ENCODE measurements at regions not wholly inside any gene's neighbourhood (a gene's known extent, or its start where the extent isn't known, plus 50 kb on each side); places are given as distances from the start of the nearest gene placed in this dataset.

- Histone ChIP-seq H3K4me1 (no peaks in the 10 kb centered on the region), H3K36me3 (no peaks in the 10 kb centered on the region), H3K9me3 (no peaks in the 10 kb centered on the region), H3K4me3 (ENCODE audit: low read depth, low read length) (no peak overlapping the region), H3K27me3 (no peaks in the 10 kb centered on the region)
- TF ChIP-seq CTCF (IDR thresholded peaks at IDR 0.05; ENCODE audit: low read depth, low read length): no peak
- no peak for DNase-seq
Observed at GRCh38 chr4:184941671-184942418, 76.4 kb upstream of the HELT start.

- TF ChIP-seq CTCF (IDR thresholded peaks at IDR 0.05; ENCODE audit: low read depth, low read length): no peak
- DNase-seq: no peak
- Histone ChIP-seq H3K4me3 (ENCODE audit: low read depth, low read length) (no peak overlapping the region), H3K36me3 (no peaks in the 10 kb centered on the region), H3K4me1 (no peaks in the 10 kb centered on the region), H3K27me3 (no peaks in the 10 kb centered on the region; the same call in 1 of the 2 replicates), H3K9me3 (no peaks in the 10 kb centered on the region)
Observed at GRCh38 chr4:184942444-184943425, 75.6 kb upstream of the HELT start.

GRCh38 chr4:184949020-184949419, 69.3 kb upstream of the HELT start:
- H3K27me3 ChIP-seq: peaks cover 4% of the 10 kb centered on the region; the same call in 1 of the 2 replicates
- no peak for DNase-seq
- no peaks in the 10 kb centered on the region for H3K4me1 ChIP-seq
- no peak overlapping the region for H3K4me3 ChIP-seq (ENCODE audit: low read depth, low read length)
- H3K9me3 ChIP-seq: no peaks in the 10 kb centered on the region
- no peaks in the 10 kb centered on the region for H3K36me3 ChIP-seq
- no peak for TF ChIP-seq CTCF (IDR thresholded peaks at IDR 0.05; ENCODE audit: low read depth, low read length)

GRCh38 chr4:184950117-184950830, 68.0 kb upstream of the HELT start:
- peaks cover 4% of the 10 kb centered on the region; the same call in 1 of the 2 replicates for H3K27me3 ChIP-seq
- no peak for TF ChIP-seq CTCF (IDR thresholded peaks at IDR 0.05; ENCODE audit: low read depth, low read length)
- DNase-seq: no peak
- H3K36me3 ChIP-seq: no peaks in the 10 kb centered on the region
- no peaks in the 10 kb centered on the region for H3K9me3 ChIP-seq
- H3K4me1 ChIP-seq: no peaks in the 10 kb centered on the region
- no peak overlapping the region for H3K4me3 ChIP-seq (ENCODE audit: low read depth, low read length)

- H3K9me3 ChIP-seq: no peaks in the 10 kb centered on the region
- DNase-seq: no peak
- peaks cover 4% of the 10 kb centered on the region; the same call in 1 of the 2 replicates for H3K27me3 ChIP-seq
- H3K36me3 ChIP-seq: no peaks in the 10 kb centered on the region
- TF ChIP-seq CTCF (IDR thresholded peaks at IDR 0.05; ENCODE audit: low read depth, low read length): no peak
- no peak overlapping the region for H3K4me3 ChIP-seq (ENCODE audit: low read depth, low read length)
- H3K4me1 ChIP-seq: no peaks in the 10 kb centered on the region
Observed at GRCh38 chr4:184950926-184951325, 67.4 kb upstream of the HELT start.

Data from BE2C (cell line).